HepG2 (cell line): ENCODE measurements at regions not wholly inside any gene's neighbourhood (a gene's known extent, or its start where the extent isn't known, plus 50 kb on each side); places are given as distances from the start of the nearest gene placed in this dataset.

Experiments
- FOXJ3 ChIP-seq: sonication (generic); formaldehyde crosslinking; IDR thresholded peaks from 2 replicates; pipeline ENCODE4 v1.4.0; 2020; ENCODE audit warnings: missing genetic modification reagents, mild to moderate bottlenecking, borderline replicate concordance
- IRF2 ChIP-seq: IDR thresholded peaks from 2 replicates; pipeline ENCODE4 v1.6.1; 2018; ENCODE audit warnings: missing genetic modification reagents, missing compliant biosample characterization
- MATR3 ChIP-seq: sonication (generic); formaldehyde crosslinking; IDR thresholded peaks from 2 replicates; pipeline ENCODE4 v1.4.0; 2020; ENCODE audit warnings: missing genetic modification reagents
- POLR2A ChIP-seq, 2 experiments: IDR thresholded peaks; 2 replicates each; pipeline ENCODE4 v1.6.1; 2011; ENCODE audit warnings: low read depth in 2 of 2, low read length in 2 of 2, mild to moderate bottlenecking in 1 of 2, moderate library complexity in 1 of 2; ENCODE audit not compliant: insufficient read depth in 1 of 2
- REST ChIP-seq, 2 experiments: IDR thresholded peaks; 2 replicates each; pipeline ENCODE4 v1.6.1; 2011 to 2012; ENCODE audit warnings: low read length in 2 of 2, borderline replicate concordance in 1 of 2, low read depth in 1 of 2, mild to moderate bottlenecking in 1 of 2, moderate library complexity in 1 of 2
- SKIL ChIP-seq: sonication (generic); formaldehyde crosslinking; IDR thresholded peaks from 2 replicates; pipeline ENCODE4 v1.8.0; 2022; ENCODE audit warnings: missing genetic modification reagents, mild to moderate bottlenecking, moderate library complexity, borderline replicate concordance
- SMC3 ChIP-seq: IDR thresholded peaks from 2 replicates; pipeline ENCODE4 v1.6.1; 2011; ENCODE audit warnings: low read length, improper control_type of control experiment
- SP1 ChIP-seq, 2 experiments: fragments of 450-650 bp in 1 of 2; sonication (generic) in 1 of 2; formaldehyde crosslinking in 1 of 2; IDR thresholded peaks; 2 replicates each; pipeline versions ENCODE4 v1.4.0 to v1.6.1; 2016 to 2020; ENCODE audit warnings: missing genetic modification reagents in 1 of 2
- TEAD2 ChIP-seq: sonication (generic); formaldehyde crosslinking; IDR thresholded peaks from 2 replicates; pipeline ENCODE4 v1.9.0; 2021; ENCODE audit warnings: missing genetic modification reagents
- ZNF275 ChIP-seq: sonication (generic); formaldehyde crosslinking; IDR thresholded peaks from 2 replicates; pipeline ENCODE4 v1.8.0; 2022; ENCODE audit warnings: missing genetic modification reagents, mild to moderate bottlenecking, inconsistent platforms, borderline replicate concordance
- TF ChIP-seq, protein P1 (sequence below): sonication (generic); formaldehyde crosslinking; IDR thresholded peaks from 2 replicates; pipeline ENCODE4 v1.4.0; 2020; ENCODE audit warnings: mild to moderate bottlenecking, missing genetic modification reagents
- TF ChIP-seq, protein P2 (sequence below): sonication (generic); formaldehyde crosslinking; IDR thresholded peaks from 2 replicates; pipeline ENCODE4 v1.5.0; 2020; ENCODE audit warnings: mild to moderate bottlenecking, missing genetic modification reagents, moderate library complexity
- TF ChIP-seq, protein P3 (sequence below): IDR thresholded peaks from 2 replicates; pipeline ENCODE4 v1.6.1; 2012; ENCODE audit warnings: inconsistent platforms

DNA sequence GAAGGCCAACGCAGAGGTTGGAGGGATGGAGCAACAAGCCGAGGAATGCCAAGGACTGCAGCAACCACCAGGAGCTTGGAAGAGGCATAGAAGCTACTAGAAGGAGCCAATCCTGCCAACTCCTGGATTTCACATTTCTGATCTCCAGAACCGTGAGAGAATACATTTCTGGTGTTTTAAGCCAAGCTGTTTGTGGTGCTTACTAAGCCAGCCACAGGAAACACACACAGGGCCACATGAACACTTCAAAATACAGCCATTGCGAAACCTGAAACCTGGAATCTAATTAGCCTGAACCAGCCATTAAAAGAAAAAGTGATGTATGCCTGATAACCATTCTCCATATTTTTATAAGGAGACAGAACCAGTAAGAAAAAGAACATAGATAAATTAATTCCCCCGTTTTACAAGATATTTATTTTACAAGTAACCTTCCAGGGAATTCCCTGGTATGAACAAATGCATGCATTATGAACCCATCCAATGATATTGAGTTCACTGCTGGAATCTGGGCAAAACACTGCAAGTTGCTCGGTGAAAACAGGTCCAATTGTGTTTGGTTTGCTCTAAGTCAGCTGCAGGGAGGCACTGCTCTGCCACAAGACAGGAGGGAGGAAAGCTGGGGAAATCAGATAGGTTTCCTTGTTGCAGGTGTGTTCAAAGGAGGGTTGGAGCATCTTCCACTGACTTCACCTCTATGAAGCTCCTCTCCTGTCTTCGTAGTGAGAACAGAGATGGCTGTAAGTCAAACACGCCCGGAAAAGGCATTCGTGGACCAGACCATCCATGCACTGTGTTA lies 70.2 kb downstream of the ETS2 start:
- no peak for TF ChIP-seq POLR2A (IDR thresholded peaks at IDR 0.05; ENCODE audit: insufficient read depth in 1 of 2, low read depth in 2 of 2, low read length in 2 of 2)
- TF ChIP-seq, protein P1, sequence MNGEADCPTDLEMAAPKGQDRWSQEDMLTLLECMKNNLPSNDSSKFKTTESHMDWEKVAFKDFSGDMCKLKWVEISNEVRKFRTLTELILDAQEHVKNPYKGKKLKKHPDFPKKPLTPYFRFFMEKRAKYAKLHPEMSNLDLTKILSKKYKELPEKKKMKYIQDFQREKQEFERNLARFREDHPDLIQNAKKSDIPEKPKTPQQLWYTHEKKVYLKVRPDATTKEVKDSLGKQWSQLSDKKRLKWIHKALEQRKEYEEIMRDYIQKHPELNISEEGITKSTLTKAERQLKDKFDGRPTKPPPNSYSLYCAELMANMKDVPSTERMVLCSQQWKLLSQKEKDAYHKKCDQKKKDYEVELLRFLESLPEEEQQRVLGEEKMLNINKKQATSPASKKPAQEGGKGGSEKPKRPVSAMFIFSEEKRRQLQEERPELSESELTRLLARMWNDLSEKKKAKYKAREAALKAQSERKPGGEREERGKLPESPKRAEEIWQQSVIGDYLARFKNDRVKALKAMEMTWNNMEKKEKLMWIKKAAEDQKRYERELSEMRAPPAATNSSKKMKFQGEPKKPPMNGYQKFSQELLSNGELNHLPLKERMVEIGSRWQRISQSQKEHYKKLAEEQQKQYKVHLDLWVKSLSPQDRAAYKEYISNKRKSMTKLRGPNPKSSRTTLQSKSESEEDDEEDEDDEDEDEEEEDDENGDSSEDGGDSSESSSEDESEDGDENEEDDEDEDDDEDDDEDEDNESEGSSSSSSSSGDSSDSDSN (CRISPR knock-in tag): no peak
- no peak for TF ChIP-seq IRF2 (CRISPR knock-in tag)
- TF ChIP-seq ZNF275 (CRISPR knock-in tag): no peak
- no peak for TF ChIP-seq SP1 (IDR thresholded peaks at IDR 0.05)
- TF ChIP-seq SP1 (CRISPR knock-in tag; IDR thresholded peaks at IDR 0.05): no peak
- TF ChIP-seq SKIL (CRISPR knock-in tag): no peak
- TF ChIP-seq, protein P2, sequence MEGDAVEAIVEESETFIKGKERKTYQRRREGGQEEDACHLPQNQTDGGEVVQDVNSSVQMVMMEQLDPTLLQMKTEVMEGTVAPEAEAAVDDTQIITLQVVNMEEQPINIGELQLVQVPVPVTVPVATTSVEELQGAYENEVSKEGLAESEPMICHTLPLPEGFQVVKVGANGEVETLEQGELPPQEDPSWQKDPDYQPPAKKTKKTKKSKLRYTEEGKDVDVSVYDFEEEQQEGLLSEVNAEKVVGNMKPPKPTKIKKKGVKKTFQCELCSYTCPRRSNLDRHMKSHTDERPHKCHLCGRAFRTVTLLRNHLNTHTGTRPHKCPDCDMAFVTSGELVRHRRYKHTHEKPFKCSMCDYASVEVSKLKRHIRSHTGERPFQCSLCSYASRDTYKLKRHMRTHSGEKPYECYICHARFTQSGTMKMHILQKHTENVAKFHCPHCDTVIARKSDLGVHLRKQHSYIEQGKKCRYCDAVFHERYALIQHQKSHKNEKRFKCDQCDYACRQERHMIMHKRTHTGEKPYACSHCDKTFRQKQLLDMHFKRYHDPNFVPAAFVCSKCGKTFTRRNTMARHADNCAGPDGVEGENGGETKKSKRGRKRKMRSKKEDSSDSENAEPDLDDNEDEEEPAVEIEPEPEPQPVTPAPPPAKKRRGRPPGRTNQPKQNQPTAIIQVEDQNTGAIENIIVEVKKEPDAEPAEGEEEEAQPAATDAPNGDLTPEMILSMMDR (CRISPR knock-in tag): no peak
- TF ChIP-seq, protein P3, sequence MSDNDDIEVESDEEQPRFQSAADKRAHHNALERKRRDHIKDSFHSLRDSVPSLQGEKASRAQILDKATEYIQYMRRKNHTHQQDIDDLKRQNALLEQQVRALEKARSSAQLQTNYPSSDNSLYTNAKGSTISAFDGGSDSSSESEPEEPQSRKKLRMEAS: no peak
- no peak for TF ChIP-seq REST (IDR thresholded peaks at IDR 0.05; ENCODE audit: borderline replicate concordance in 1 of 2, low read depth in 1 of 2, low read length in 2 of 2)
- TF ChIP-seq TEAD2 (CRISPR knock-in tag): no peak
- TF ChIP-seq SMC3: no peak
- no peak for TF ChIP-seq MATR3 (CRISPR knock-in tag)
- TF ChIP-seq FOXJ3 (CRISPR knock-in tag): no peak
